Ovary (tissue), 3 donors: ENCODE measurements at regions not wholly inside any gene's neighbourhood (a gene's known extent, or its start where the extent isn't known, plus 50 kb on each side); places are given as distances from the start of the nearest gene placed in this dataset.
"Not testable (repeated sequence)": the region's sequence is repeated elsewhere in the genome, so short reads cannot be mapped to it uniquely, and the experiment has no call there.

Experiments used
- CTCF ChIP-seq, 3 donors: fragments of 450-650 bp in 2 of 3; fragments of 200-600 bp in 1 of 3; IDR thresholded peaks; one replicate each; pipeline versions ENCODE4 v1.5.1 to v1.8.0; 2016 to 2022; ENCODE audit warnings: antibody characterized with exemption in 3 of 3, mild to moderate bottlenecking in 1 of 3
- EP300 ChIP-seq: sonication (generic); formaldehyde crosslinking; IDR thresholded peaks from one replicate; pipeline ENCODE4 v1.6.1; 2017; ENCODE audit warnings: antibody characterized with exemption
- POLR2A ChIP-seq: fragments of 450-650 bp; IDR thresholded peaks from one replicate; pipeline ENCODE4 v1.6.1; 2017; ENCODE audit warnings: antibody characterized with exemption, mild to moderate bottlenecking, moderate library complexity
- donor health status: DM: no; HTN: no; CAD: no.

- TF ChIP-seq POLR2A; CTCF (IDR thresholded peaks at IDR 0.05); EP300: not testable (repeated sequence)
These were observed 78.8 kb downstream of the FBXO4 start for GRCh38 chr5:42003852-42004251.
